GM23338 (cell line): ENCODE measurements at regions not wholly inside any gene's neighbourhood (a gene's known extent, or its start where the extent isn't known, plus 50 kb on each side); places are given as distances from the start of the nearest gene placed in this dataset.

ENCODE experiments used
- ATAC-seq: fragments of 200-7000 bp; cut with Tn5 transposase; 3 replicates; pipeline ENCODE4 v1.9.1; 2020
- DNase-seq: peaks from one replicate; pipeline ENCODE4 v3.0.0-alpha.2; 2015; ENCODE audit warnings: low spot score
- H2AFZ ChIP-seq: fragments of 200-600 bp; sonication (generic); 2 replicates; pipeline ENCODE4 v1.8.0; 2016; ENCODE audit warnings: antibody characterized with exemption, mild to moderate bottlenecking, moderate library complexity
- H3F3A ChIP-seq: fragments of 200-600 bp; sonication (generic); replicated peaks from 2 replicates; pipeline ENCODE4 v1.8.0; 2017; ENCODE audit warnings: antibody characterized with exemption, mixed run types, low read depth
- H3K27ac ChIP-seq: fragments of 200-600 bp; sonication (generic); 2 replicates; pipeline ENCODE4 v1.6.1; 2016; ENCODE audit warnings: low read depth
- H3K27me3 ChIP-seq: fragments of 200-600 bp; sonication (generic); 2 replicates; pipeline ENCODE4 v1.8.0; 2016; ENCODE audit warnings: mild to moderate bottlenecking, mixed run types, moderate library complexity; ENCODE audit not compliant: insufficient read depth
- H3K36me3 ChIP-seq: fragments of 200-600 bp; sonication (generic); 2 replicates; pipeline ENCODE4 v1.8.0; 2016; ENCODE audit warnings: mild to moderate bottlenecking; ENCODE audit not compliant: insufficient read depth
- H3K4me1 ChIP-seq: fragments of 200-600 bp; sonication (generic); 2 replicates; pipeline ENCODE4 v1.8.0; 2016; ENCODE audit warnings: mild to moderate bottlenecking, moderate library complexity; ENCODE audit not compliant: insufficient read depth
- H3K4me2 ChIP-seq: fragments of 200-600 bp; sonication (generic); 2 replicates; pipeline ENCODE4 v1.7.1; 2017; ENCODE audit warnings: mixed run types
- H3K4me3 ChIP-seq: fragments of 200-600 bp; sonication (generic); 2 replicates; pipeline ENCODE4 v1.6.1; 2016; ENCODE audit warnings: mixed run types
- H3K79me2 ChIP-seq: fragments of 200-600 bp; sonication (generic); replicated peaks from 2 replicates; pipeline ENCODE4 v1.8.0; 2017; ENCODE audit warnings: mild to moderate bottlenecking; ENCODE audit not compliant: insufficient read depth
- H3K9me2 ChIP-seq: fragments of 200-600 bp; sonication (generic); 2 replicates; pipeline ENCODE4 v1.8.0; 2017; ENCODE audit not compliant: insufficient read depth
- H4K20me1 ChIP-seq: fragments of 200-600 bp; sonication (generic); replicated peaks from 2 replicates; pipeline ENCODE4 v1.8.0; 2017; ENCODE audit warnings: mild to moderate bottlenecking; ENCODE audit not compliant: insufficient read depth
- H3K27ac Mint-ChIP-seq: 2 replicates; pipeline ENCODE4 v1.8.0; 2020; ENCODE audit warnings: inconsistent platforms, mild to moderate bottlenecking, moderate library complexity, mixed read lengths
- H3K27me3 Mint-ChIP-seq: 3 replicates; pipeline ENCODE4 v1.8.0; 2022; ENCODE audit warnings: low read depth, mild to moderate bottlenecking, moderate library complexity, mixed read lengths, inconsistent platforms; ENCODE audit not compliant: insufficient read depth, poor library complexity
- H3K36me3 Mint-ChIP-seq: 3 replicates; pipeline ENCODE4 v1.8.0; 2021; ENCODE audit warnings: low read depth, mild to moderate bottlenecking, inconsistent platforms, moderate library complexity, mixed read lengths
- H3K4me1 Mint-ChIP-seq: 3 replicates; pipeline ENCODE4 v1.8.0; 2020; ENCODE audit warnings: mild to moderate bottlenecking, inconsistent platforms, mixed read lengths
- H3K4me3 Mint-ChIP-seq: 3 replicates; pipeline ENCODE4 v1.8.0; 2021; ENCODE audit warnings: moderate library complexity, mild to moderate bottlenecking, inconsistent platforms, mixed read lengths
- H3K9me3 Mint-ChIP-seq: 3 replicates; pipeline ENCODE4 v1.8.0; 2020; ENCODE audit warnings: moderate library complexity, mild to moderate bottlenecking, inconsistent platforms, mixed read lengths
- CREB1 ChIP-seq: fragments of 250-450 bp; sonication (Bioruptor Pico); IDR thresholded peaks from 2 replicates; pipeline ENCODE4 v1.5.0; 2020; ENCODE audit warnings: low read depth, mild to moderate bottlenecking, moderate library complexity
- EZH2 ChIP-seq: fragments of 200-600 bp; sonication (generic); IDR thresholded peaks from one replicate; pipeline ENCODE4 v1.8.0; 2017; ENCODE audit warnings: antibody characterized with exemption, mild to moderate bottlenecking, low read depth; ENCODE audit not compliant: unreplicated experiment
- JUNB ChIP-seq: IDR thresholded peaks from one replicate; pipeline ENCODE4 v1.6.1; 2016; ENCODE audit warnings: antibody characterized with exemption; ENCODE audit not compliant: unreplicated experiment
- NANOG ChIP-seq: IDR thresholded peaks from 2 replicates; pipeline ENCODE4 v1.6.1; 2016; ENCODE audit warnings: antibody characterized with exemption, borderline replicate concordance
- POLR2AphosphoS5 ChIP-seq: IDR thresholded peaks from 2 replicates; pipeline ENCODE4 v1.6.1; 2016; ENCODE audit warnings: antibody characterized with exemption, low read depth
- STAT1 ChIP-seq: IDR thresholded peaks from one replicate; pipeline ENCODE4 v1.6.1; 2016; ENCODE audit warnings: antibody characterized with exemption; ENCODE audit not compliant: unreplicated experiment
- ZNF331 ChIP-seq: fragments of 250-450 bp; sonication (Bioruptor Pico); IDR thresholded peaks from 2 replicates; pipeline ENCODE4 v1.5.0; 2020; ENCODE audit warnings: low read depth, mild to moderate bottlenecking, moderate library complexity
- TF ChIP-seq, protein P1 (sequence below), 2 experiments: fragments of 200-600 bp in 1 of 2; sonication (generic) in 1 of 2; conservative IDR thresholded peaks; 2 replicates each; pipeline versions ENCODE4 v1.5.1 to v1.6.1; 2016 to 2017; ENCODE audit warnings: antibody characterized with exemption in 2 of 2, low read depth in 2 of 2, mild to moderate bottlenecking in 2 of 2, moderate library complexity in 1 of 2
- TF ChIP-seq, protein P2 (sequence below): IDR thresholded peaks from one replicate; pipeline ENCODE4 v1.6.1; 2018; ENCODE audit warnings: antibody characterized with exemption; ENCODE audit not compliant: unreplicated experiment

DNA sequence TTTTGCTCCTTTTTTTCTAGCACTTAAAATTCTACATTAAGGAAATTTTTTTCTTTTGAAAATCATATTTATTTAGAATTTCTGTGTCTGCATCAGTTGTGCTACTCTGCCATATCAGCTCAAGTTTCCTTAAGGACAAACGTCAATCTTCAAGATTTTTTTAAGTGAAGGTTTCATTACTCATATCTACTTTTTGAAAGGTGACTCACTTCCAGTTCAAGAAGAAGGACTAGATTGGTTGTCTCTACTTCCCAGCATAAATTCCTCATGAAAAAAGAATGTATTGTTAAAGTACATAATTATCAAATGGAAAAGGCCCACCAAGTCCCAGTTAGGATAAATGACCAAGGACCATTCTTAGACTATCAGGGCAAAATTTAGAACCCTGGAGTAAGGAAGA is 626.5 kb downstream of the DMRTA1 start:
- TF ChIP-seq JUNB (no peak), CREB1 (CRISPR knock-in tag) (no peak)
- no peaks in the 10 kb centered on the region for H3K4me1 Mint-ChIP-seq
- ATAC-seq (no peak), DNase-seq (no peak)
- Histone ChIP-seq H3K4me1 (no peaks in the 10 kb centered on the region), H3K36me3 (no peaks in the 10 kb centered on the region), H3K27me3 (no peaks in the 10 kb centered on the region), H3K79me2 (no peaks in the 10 kb centered on the region), H2AFZ (no peak overlapping the region), H4K20me1 (no peaks in the 10 kb centered on the region), H3K27ac (no peak overlapping the region), H3F3A (no peaks in the 10 kb centered on the region), H3K4me3 (no peak overlapping the region), H3K9me2 (no peaks in the 10 kb centered on the region), H3K4me2 (no peak overlapping the region)
- H3K27me3 Mint-ChIP-seq: no peaks in the 10 kb centered on the region
- no peaks in the 10 kb centered on the region; the same call in 2 of the 3 replicates for H3K9me3 Mint-ChIP-seq
- no peak overlapping the region for H3K27ac Mint-ChIP-seq
- H3K4me3 Mint-ChIP-seq: no peak overlapping the region
- H3K36me3 Mint-ChIP-seq: no peaks in the 10 kb centered on the region

DNA sequence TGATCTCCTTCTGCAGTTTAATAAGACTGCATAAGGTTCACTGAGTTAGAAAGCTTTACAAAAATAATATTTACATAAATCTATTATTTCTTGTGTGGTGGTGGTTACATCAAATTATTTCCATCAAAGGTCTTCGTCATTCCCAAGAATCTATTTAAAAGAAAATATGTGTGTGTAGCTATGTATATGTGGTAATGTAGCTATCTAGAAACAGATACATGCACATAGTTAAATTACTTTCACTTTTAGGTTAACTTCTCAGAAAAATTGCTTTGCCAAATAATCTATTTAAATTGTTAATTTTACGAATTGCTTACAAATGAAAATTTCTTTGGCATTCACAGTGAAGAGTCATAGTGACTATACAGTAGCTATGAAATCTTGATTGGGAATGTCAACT is 633.2 kb downstream of the DMRTA1 start:
- no peak for DNase-seq
- H3K79me2 ChIP-seq: no peaks in the 10 kb centered on the region
- no peaks in the 10 kb centered on the region for H3K27me3 ChIP-seq
- H3K36me3 ChIP-seq: no peaks in the 10 kb centered on the region
- TF ChIP-seq POLR2AphosphoS5 (no peak), JUNB (no peak), STAT1 (no peak), ZNF331 (CRISPR knock-in tag) (no peak)
- H4K20me1 ChIP-seq: no peaks in the 10 kb centered on the region
- no peaks in the 10 kb centered on the region for H3F3A ChIP-seq
- no peak overlapping the region for H3K4me3 ChIP-seq
- H3K4me1 ChIP-seq: peaks cover 19% of the 10 kb centered on the region
- Mint-ChIP-seq H3K27me3 (peaks cover 2% of the 10 kb centered on the region), H3K27ac (no peak overlapping the region), H3K9me3 (peaks cover 15% of the 10 kb centered on the region; the same call in 2 of the 3 replicates), H3K36me3 (peaks cover 9% of the 10 kb centered on the region; the same call in 2 of the 3 replicates), H3K4me3 (no peak overlapping the region), H3K4me1 (peaks cover 19% of the 10 kb centered on the region)
- H3K27ac ChIP-seq: no peak overlapping the region
- no peak overlapping the region for H3K4me2 ChIP-seq
- no peak overlapping the region for H2AFZ ChIP-seq
- no peak for ATAC-seq
- no peaks in the 10 kb centered on the region for H3K9me2 ChIP-seq

DNA sequence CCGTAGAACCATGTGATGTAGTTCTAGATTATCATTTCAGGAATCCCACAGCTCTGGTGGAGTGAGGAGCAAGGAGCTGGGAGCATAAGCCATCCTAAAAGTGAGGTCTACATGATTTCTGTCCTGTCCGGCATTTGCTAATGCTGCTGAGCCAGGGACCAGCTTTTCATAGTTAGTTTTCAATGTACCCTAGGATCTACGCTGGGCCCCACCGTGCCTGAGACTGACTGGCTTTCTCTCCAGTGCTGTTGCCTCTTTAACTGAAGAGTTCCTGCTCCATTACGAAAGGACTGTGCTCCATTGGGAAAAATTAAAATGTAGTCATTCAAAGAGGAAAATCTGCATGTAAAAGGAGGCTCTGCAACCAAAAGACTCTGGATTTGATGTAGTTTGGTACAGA is 634.8 kb downstream of the DMRTA1 start:
- Histone ChIP-seq H3K79me2 (no peaks in the 10 kb centered on the region), H3K4me3 (no peak overlapping the region), H2AFZ (peak overlapping the region; percentile 58; the same call in 1 of the 2 replicates), H3K27ac (no peak overlapping the region), H3K9me2 (no peaks in the 10 kb centered on the region), H3K36me3 (no peaks in the 10 kb centered on the region), H3K4me1 (peaks cover 19% of the 10 kb centered on the region), H3K27me3 (no peaks in the 10 kb centered on the region), H3F3A (no peaks in the 10 kb centered on the region), H4K20me1 (no peaks in the 10 kb centered on the region), H3K4me2 (no peak overlapping the region)
- H3K36me3 Mint-ChIP-seq: peaks cover 18% of the 10 kb centered on the region; the same call in 2 of the 3 replicates
- no peak overlapping the region for H3K27ac Mint-ChIP-seq
- no peak overlapping the region for H3K4me3 Mint-ChIP-seq
- ATAC-seq (no peak; the same call in 2 of the 3 replicates), DNase-seq (peak; percentile 27)
- H3K4me1 Mint-ChIP-seq: peaks cover 19% of the 10 kb centered on the region
- TF ChIP-seq CREB1 (CRISPR knock-in tag) (no peak), JUNB (no peak), NANOG (no peak), ZNF331 (CRISPR knock-in tag) (no peak), POLR2AphosphoS5 (no peak), EZH2 (no peak)
- TF ChIP-seq, protein P1, sequence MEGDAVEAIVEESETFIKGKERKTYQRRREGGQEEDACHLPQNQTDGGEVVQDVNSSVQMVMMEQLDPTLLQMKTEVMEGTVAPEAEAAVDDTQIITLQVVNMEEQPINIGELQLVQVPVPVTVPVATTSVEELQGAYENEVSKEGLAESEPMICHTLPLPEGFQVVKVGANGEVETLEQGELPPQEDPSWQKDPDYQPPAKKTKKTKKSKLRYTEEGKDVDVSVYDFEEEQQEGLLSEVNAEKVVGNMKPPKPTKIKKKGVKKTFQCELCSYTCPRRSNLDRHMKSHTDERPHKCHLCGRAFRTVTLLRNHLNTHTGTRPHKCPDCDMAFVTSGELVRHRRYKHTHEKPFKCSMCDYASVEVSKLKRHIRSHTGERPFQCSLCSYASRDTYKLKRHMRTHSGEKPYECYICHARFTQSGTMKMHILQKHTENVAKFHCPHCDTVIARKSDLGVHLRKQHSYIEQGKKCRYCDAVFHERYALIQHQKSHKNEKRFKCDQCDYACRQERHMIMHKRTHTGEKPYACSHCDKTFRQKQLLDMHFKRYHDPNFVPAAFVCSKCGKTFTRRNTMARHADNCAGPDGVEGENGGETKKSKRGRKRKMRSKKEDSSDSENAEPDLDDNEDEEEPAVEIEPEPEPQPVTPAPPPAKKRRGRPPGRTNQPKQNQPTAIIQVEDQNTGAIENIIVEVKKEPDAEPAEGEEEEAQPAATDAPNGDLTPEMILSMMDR (conservative IDR thresholded peaks at IDR 0.05; ENCODE audit: low read depth in 2 of 2): no peak
- TF ChIP-seq, protein P2, sequence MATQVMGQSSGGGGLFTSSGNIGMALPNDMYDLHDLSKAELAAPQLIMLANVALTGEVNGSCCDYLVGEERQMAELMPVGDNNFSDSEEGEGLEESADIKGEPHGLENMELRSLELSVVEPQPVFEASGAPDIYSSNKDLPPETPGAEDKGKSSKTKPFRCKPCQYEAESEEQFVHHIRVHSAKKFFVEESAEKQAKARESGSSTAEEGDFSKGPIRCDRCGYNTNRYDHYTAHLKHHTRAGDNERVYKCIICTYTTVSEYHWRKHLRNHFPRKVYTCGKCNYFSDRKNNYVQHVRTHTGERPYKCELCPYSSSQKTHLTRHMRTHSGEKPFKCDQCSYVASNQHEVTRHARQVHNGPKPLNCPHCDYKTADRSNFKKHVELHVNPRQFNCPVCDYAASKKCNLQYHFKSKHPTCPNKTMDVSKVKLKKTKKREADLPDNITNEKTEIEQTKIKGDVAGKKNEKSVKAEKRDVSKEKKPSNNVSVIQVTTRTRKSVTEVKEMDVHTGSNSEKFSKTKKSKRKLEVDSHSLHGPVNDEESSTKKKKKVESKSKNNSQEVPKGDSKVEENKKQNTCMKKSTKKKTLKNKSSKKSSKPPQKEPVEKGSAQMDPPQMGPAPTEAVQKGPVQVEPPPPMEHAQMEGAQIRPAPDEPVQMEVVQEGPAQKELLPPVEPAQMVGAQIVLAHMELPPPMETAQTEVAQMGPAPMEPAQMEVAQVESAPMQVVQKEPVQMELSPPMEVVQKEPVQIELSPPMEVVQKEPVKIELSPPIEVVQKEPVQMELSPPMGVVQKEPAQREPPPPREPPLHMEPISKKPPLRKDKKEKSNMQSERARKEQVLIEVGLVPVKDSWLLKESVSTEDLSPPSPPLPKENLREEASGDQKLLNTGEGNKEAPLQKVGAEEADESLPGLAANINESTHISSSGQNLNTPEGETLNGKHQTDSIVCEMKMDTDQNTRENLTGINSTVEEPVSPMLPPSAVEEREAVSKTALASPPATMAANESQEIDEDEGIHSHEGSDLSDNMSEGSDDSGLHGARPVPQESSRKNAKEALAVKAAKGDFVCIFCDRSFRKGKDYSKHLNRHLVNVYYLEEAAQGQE: no peak
- peaks cover 29% of the 10 kb centered on the region for H3K9me3 Mint-ChIP-seq
- peaks cover 2% of the 10 kb centered on the region for H3K27me3 Mint-ChIP-seq
